ENCODE measurements at regions not wholly inside any gene's neighbourhood (a gene's known extent, or its start where the extent isn't known, plus 50 kb on each side); places are given as distances from the start of the nearest gene placed in this dataset.

GRCh38 chr6:22007469-22007868 lies 289.4 kb downstream of the PRL start:
- Histone ChIP-seq H3K4me3 (no peak overlapping the region), H3K4me1 (no peaks in the 10 kb centered on the region), H3K9me3 (peaks cover 0 to 5% (median 0%) of the 10 kb centered on the region in 12 donors), H3K36me3 (no peaks in the 10 kb centered on the region), H3K27ac (no peak overlapping the region), H3K27me3 (no peaks in the 10 kb centered on the region)
- ATAC-seq: no peak
- intact Hi-C loops (cut with DNase I): no loop called here
- 66 to 80% (median 72%) methylated on average over 3 of the region's 3 CpGs for WGBS, 4 donors
- TF ChIP-seq POLR2A (IDR thresholded peaks at IDR 0.05) (no peak), CTCF (IDR thresholded peaks at IDR 0.05) (no peak)
- no peak for DNase-seq

- TF ChIP-seq CTCF (IDR thresholded peaks at IDR 0.05) (no peak), POLR2A (IDR thresholded peaks at IDR 0.05) (no peak)
- WGBS, 4 donors: 80 to 89% (median 84%) methylated on average over 3 of the region's 3 CpGs
- H3K4me1 ChIP-seq: no peaks in the 10 kb centered on the region
- H3K4me3 ChIP-seq: no peak overlapping the region
- no peaks in the 10 kb centered on the region for H3K36me3 ChIP-seq
- intact Hi-C loops (cut with DNase I): no loop called here
- H3K9me3 ChIP-seq: peaks cover 0 to 5% (median 0%) of the 10 kb centered on the region in 12 donors
- DNase-seq (no peak), ATAC-seq (no peak)
- no peaks in the 10 kb centered on the region for H3K27me3 ChIP-seq
- no peak overlapping the region for H3K27ac ChIP-seq
These were observed 288.5 kb downstream of the PRL start for GRCh38 chr6:22008248-22008836.

- H3K27me3 ChIP-seq: no peaks in the 10 kb centered on the region
- no peak for ATAC-seq
- H3K4me1 ChIP-seq: no peaks in the 10 kb centered on the region
- no peaks in the 10 kb centered on the region for H3K36me3 ChIP-seq
- DNase-seq: no peak
- no peak overlapping the region for H3K4me3 ChIP-seq
- H3K27ac ChIP-seq: no peak overlapping the region
- peaks cover 0 to 5% (median 0%) of the 10 kb centered on the region in 12 donors for H3K9me3 ChIP-seq
- TF ChIP-seq CTCF (IDR thresholded peaks at IDR 0.05): no peak
- no peak for TF ChIP-seq POLR2A (IDR thresholded peaks at IDR 0.05)
- WGBS, 4 donors: 55 to 72% (median 62%) methylated on average over 3 of the region's 3 CpGs
- intact Hi-C loops (cut with DNase I): no loop called here
These were observed 286.7 kb downstream of the PRL start for GRCh38 chr6:22010102-22010501.

- ATAC-seq: no peak
- H3K27me3 ChIP-seq: no peaks in the 10 kb centered on the region
- TF ChIP-seq CTCF (IDR thresholded peaks at IDR 0.05) (no peak), POLR2A (IDR thresholded peaks at IDR 0.05) (no peak)
- H3K4me3 ChIP-seq: no peak overlapping the region
- no peaks in the 10 kb centered on the region for H3K9me3 ChIP-seq
- peaks cover 0 to 2% (median 0%) of the 10 kb centered on the region in 12 donors for H3K4me1 ChIP-seq
- intact Hi-C loops (cut with DNase I): no loop called here
- no peak overlapping the region for H3K27ac ChIP-seq
- no peaks in the 10 kb centered on the region for H3K36me3 ChIP-seq
- no peak for DNase-seq
- WGBS, 4 donors: 92 to 97% (median 94%) methylated on average over 7 of the region's 7 CpGs
These were observed 281.6 kb downstream of the PRL start for GRCh38 chr6:22015216-22015615.

All from heart left ventricle (tissue), 16 donors.